H1 (cell line): ENCODE measurements at regions not wholly inside any gene's neighbourhood (a gene's known extent, or its start where the extent isn't known, plus 50 kb on each side); places are given as distances from the start of the nearest gene placed in this dataset.

Experiments
- BRCA1 ChIP-seq: IDR thresholded peaks from 2 replicates; pipeline ENCODE4 v1.6.1; 2012; ENCODE audit warnings: low read depth, low read length, improper control_type of control experiment
- FOSL1 ChIP-seq: IDR thresholded peaks from 2 replicates; pipeline ENCODE4 v1.6.1; 2011; ENCODE audit warnings: mild to moderate bottlenecking, low read depth, low read length, moderate library complexity; ENCODE audit not compliant: insufficient read depth
- KDM1A ChIP-seq: fragments of 200-600, 300-600 bp; sonication (generic); IDR thresholded peaks from 2 replicates; pipeline ENCODE4 v1.7.1; 2016; ENCODE audit warnings: mild to moderate bottlenecking, low read length, borderline replicate concordance
- POLR2A ChIP-seq, 2 experiments: IDR thresholded peaks; 1 replicate in 1 of 2; 2 replicates in 1 of 2; pipeline ENCODE4 v1.6.1; 2011; ENCODE audit warnings: low read depth in 2 of 2, low read length in 2 of 2, mild to moderate bottlenecking in 2 of 2; ENCODE audit errors: control extremely low read depth in 1 of 2
- POLR2AphosphoS5 ChIP-seq: IDR thresholded peaks from 2 replicates; pipeline ENCODE4 v1.6.1; 2011; ENCODE audit warnings: low read depth, low read length
- RBBP5 ChIP-seq: IDR thresholded peaks from 2 replicates; pipeline ENCODE4 v1.7.1; 2012; ENCODE audit warnings: low read depth, mild to moderate bottlenecking, inconsistent platforms, low read length, moderate library complexity, borderline replicate concordance
- TCF12 ChIP-seq: IDR thresholded peaks from 2 replicates; pipeline ENCODE4 v1.6.1; 2011; ENCODE audit warnings: low read depth, mild to moderate bottlenecking, low read length
- YY1 ChIP-seq: IDR thresholded peaks from 2 replicates; pipeline ENCODE4 v1.6.1; 2011; ENCODE audit warnings: low read depth, mild to moderate bottlenecking, low read length
- TF ChIP-seq, protein P1 (sequence below): IDR thresholded peaks from 2 replicates; pipeline ENCODE4 v1.6.1; 2012; ENCODE audit warnings: low read length, inconsistent platforms
- TF ChIP-seq, protein P2 (sequence below), 3 experiments: IDR thresholded peaks; 1 replicate in 2 of 3; 2 replicates in 1 of 3; pipeline versions ENCODE4 v1.5.1 to v1.6.1; 2011; ENCODE audit warnings: low read length in 3 of 3, mild to moderate bottlenecking in 3 of 3, inconsistent platforms in 2 of 3, low read depth in 1 of 3, moderate library complexity in 1 of 3; ENCODE audit not compliant: insufficient read depth in 1 of 3; ENCODE audit errors: control extremely low read depth in 1 of 3
- TF ChIP-seq, protein P3 (sequence below): IDR thresholded peaks from 2 replicates; pipeline ENCODE4 v1.6.1; 2012; ENCODE audit warnings: inconsistent platforms

DNA sequence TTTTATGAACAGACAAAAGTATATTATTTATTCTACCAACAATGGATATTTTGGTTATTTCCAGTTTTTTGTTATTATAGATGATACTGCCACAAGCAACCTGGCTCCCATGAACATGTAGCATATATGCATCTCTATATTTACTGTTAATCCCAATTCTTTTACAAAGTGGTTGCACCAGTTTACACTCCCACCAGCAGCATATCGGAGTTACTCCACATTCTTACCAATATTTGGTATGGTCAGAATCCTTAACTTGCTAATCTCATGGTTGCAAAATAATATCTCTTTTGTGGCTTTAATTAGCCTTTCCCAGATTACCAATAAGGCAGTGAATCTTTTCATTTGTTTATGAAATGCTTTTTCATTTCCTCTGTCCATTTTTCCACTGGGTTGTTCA is 137.6 kb upstream of the CDYL start:
- TF ChIP-seq POLR2AphosphoS5, result no peak
- TF ChIP-seq, protein P1, sequence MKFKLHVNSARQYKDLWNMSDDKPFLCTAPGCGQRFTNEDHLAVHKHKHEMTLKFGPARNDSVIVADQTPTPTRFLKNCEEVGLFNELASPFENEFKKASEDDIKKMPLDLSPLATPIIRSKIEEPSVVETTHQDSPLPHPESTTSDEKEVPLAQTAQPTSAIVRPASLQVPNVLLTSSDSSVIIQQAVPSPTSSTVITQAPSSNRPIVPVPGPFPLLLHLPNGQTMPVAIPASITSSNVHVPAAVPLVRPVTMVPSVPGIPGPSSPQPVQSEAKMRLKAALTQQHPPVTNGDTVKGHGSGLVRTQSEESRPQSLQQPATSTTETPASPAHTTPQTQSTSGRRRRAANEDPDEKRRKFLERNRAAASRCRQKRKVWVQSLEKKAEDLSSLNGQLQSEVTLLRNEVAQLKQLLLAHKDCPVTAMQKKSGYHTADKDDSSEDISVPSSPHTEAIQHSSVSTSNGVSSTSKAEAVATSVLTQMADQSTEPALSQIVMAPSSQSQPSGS, result no peak
- TF ChIP-seq, protein P2, sequence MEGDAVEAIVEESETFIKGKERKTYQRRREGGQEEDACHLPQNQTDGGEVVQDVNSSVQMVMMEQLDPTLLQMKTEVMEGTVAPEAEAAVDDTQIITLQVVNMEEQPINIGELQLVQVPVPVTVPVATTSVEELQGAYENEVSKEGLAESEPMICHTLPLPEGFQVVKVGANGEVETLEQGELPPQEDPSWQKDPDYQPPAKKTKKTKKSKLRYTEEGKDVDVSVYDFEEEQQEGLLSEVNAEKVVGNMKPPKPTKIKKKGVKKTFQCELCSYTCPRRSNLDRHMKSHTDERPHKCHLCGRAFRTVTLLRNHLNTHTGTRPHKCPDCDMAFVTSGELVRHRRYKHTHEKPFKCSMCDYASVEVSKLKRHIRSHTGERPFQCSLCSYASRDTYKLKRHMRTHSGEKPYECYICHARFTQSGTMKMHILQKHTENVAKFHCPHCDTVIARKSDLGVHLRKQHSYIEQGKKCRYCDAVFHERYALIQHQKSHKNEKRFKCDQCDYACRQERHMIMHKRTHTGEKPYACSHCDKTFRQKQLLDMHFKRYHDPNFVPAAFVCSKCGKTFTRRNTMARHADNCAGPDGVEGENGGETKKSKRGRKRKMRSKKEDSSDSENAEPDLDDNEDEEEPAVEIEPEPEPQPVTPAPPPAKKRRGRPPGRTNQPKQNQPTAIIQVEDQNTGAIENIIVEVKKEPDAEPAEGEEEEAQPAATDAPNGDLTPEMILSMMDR (IDR thresholded peaks at IDR 0.05; ENCODE audit: control extremely low read depth in 1 of 3, insufficient read depth in 1 of 3, low read depth in 1 of 3, low read length in 3 of 3), result no peak
- TF ChIP-seq BRCA1, result no peak
- no peak for TF ChIP-seq POLR2A (IDR thresholded peaks at IDR 0.05; ENCODE audit: control extremely low read depth in 1 of 2, low read depth in 2 of 2, low read length in 2 of 2)
- TF ChIP-seq KDM1A, result no peak
- TF ChIP-seq RBBP5, result no peak
- TF ChIP-seq YY1, result no peak
- no peak for TF ChIP-seq FOSL1
- no peak for TF ChIP-seq TCF12
- TF ChIP-seq, protein P3, sequence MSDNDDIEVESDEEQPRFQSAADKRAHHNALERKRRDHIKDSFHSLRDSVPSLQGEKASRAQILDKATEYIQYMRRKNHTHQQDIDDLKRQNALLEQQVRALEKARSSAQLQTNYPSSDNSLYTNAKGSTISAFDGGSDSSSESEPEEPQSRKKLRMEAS, result no peak
